ENCODE measurements at regions not wholly inside any gene's neighbourhood (a gene's known extent, or its start where the extent isn't known, plus 50 kb on each side); places are given as distances from the start of the nearest gene placed in this dataset.
"Not testable (repeated sequence)": the region's sequence is repeated elsewhere in the genome, so short reads cannot be mapped to it uniquely, and the experiment has no call there.

GRCh38 chr4:57369446-57369845 is 259.3 kb upstream of the IGFBP7 start:
- DNase-seq, result no peak

- DNase-seq, result no peak
Measured at GRCh38 chr4:57364255-57364654, 254.1 kb upstream of the IGFBP7 start.

GRCh38 chr4:57363346-57363745 is 253.2 kb upstream of the IGFBP7 start:
- DNase-seq, result no peak

GRCh38 chr4:57360681-57361080 is 250.5 kb upstream of the IGFBP7 start:
- no peak for DNase-seq

- DNase-seq, result no peak
Measured at GRCh38 chr4:57355101-57355665, 245.0 kb upstream of the IGFBP7 start.

GRCh38 chr4:57351731-57352130 is 241.5 kb upstream of the IGFBP7 start:
- DNase-seq, result no peak

- no peak for DNase-seq
Measured at GRCh38 chr4:57344296-57344695, 234.1 kb upstream of the IGFBP7 start.

- DNase-seq, result no peak
Measured at GRCh38 chr4:57342411-57342810, 232.2 kb upstream of the IGFBP7 start.

GRCh38 chr4:57338861-57339260 is 228.7 kb upstream of the IGFBP7 start:
- not testable (repeated sequence) for DNase-seq

GRCh38 chr4:57333684-57334083 is 223.5 kb upstream of the IGFBP7 start:
- no peak for DNase-seq

GRCh38 chr4:57331959-57332358 is 221.8 kb upstream of the IGFBP7 start:
- no peak for DNase-seq

GRCh38 chr4:57329279-57329678 is 219.1 kb upstream of the IGFBP7 start:
- DNase-seq, result no peak

- DNase-seq, result no peak
Measured at GRCh38 chr4:57324673-57325307, 214.6 kb upstream of the IGFBP7 start.

GRCh38 chr4:57320849-57321248 is 210.7 kb upstream of the IGFBP7 start:
- DNase-seq, result peak; percentile 2

- DNase-seq, result no peak
Measured at GRCh38 chr4:57320217-57320616, 210.0 kb upstream of the IGFBP7 start.

GRCh38 chr4:57318703-57319102 is 208.5 kb upstream of the IGFBP7 start:
- DNase-seq, result no peak

- DNase-seq, result no peak
Measured at GRCh38 chr4:57314636-57315035, 204.5 kb upstream of the IGFBP7 start.

- DNase-seq, result no peak
Measured at GRCh38 chr4:57312296-57312695, 202.1 kb upstream of the IGFBP7 start.

- no peak for DNase-seq
Measured at GRCh38 chr4:57309658-57310057, 199.5 kb upstream of the IGFBP7 start.

GRCh38 chr4:57308301-57308700 is 198.1 kb upstream of the IGFBP7 start:
- DNase-seq, result no peak

GRCh38 chr4:57305836-57306235 is 195.7 kb upstream of the IGFBP7 start:
- DNase-seq, result no peak

GRCh38 chr4:57303012-57303751 is 193.0 kb upstream of the IGFBP7 start:
- DNase-seq, result no peak

GRCh38 chr4:57300300-57300699 is 190.1 kb upstream of the IGFBP7 start:
- not testable (repeated sequence) for DNase-seq

- DNase-seq, result no peak
Measured at GRCh38 chr4:57291911-57292310, 181.7 kb upstream of the IGFBP7 start.

All from NCI-H1694 treated with DMSO at 0.1 percent for 48 hours (cell line).